ENCODE measurements at regions not wholly inside any gene's neighbourhood (a gene's known extent, or its start where the extent isn't known, plus 50 kb on each side); places are given as distances from the start of the nearest gene placed in this dataset.
"Not testable (repeated sequence)": the region's sequence is repeated elsewhere in the genome, so short reads cannot be mapped to it uniquely, and the experiment has no call there.

- DNase-seq (ENCODE audit: low read depth in 2 of 2), result no peak
Observed at GRCh38 chr7:152905949-152906348, 146.4 kb downstream of the ACTR3B start.

- DNase-seq (ENCODE audit: low read depth in 2 of 2), result no peak
Observed at GRCh38 chr7:152907042-152907761, 147.7 kb downstream of the ACTR3B start.

GRCh38 chr7:152909280-152909679, 149.7 kb downstream of the ACTR3B start:
- no peak for DNase-seq (ENCODE audit: low read depth in 2 of 2)

- DNase-seq (ENCODE audit: low read depth in 2 of 2), result no peak
Observed at GRCh38 chr7:152909683-152910544, 150.4 kb downstream of the ACTR3B start.

- DNase-seq (ENCODE audit: low read depth in 2 of 2), result no peak
Observed at GRCh38 chr7:152910545-152911225, 151.1 kb downstream of the ACTR3B start.

GRCh38 chr7:152911226-152911560, 151.6 kb downstream of the ACTR3B start:
- no peak for DNase-seq (ENCODE audit: low read depth in 2 of 2)

GRCh38 chr7:152911922-152912321, 152.4 kb downstream of the ACTR3B start:
- DNase-seq (ENCODE audit: low read depth in 2 of 2), result no peak

GRCh38 chr7:152912511-152912910, 153.0 kb downstream of the ACTR3B start:
- no peak for DNase-seq (ENCODE audit: low read depth in 2 of 2)

GRCh38 chr7:152913492-152913891, 153.9 kb downstream of the ACTR3B start:
- no peak for DNase-seq (ENCODE audit: low read depth in 2 of 2)

GRCh38 chr7:152914014-152914844, 154.7 kb downstream of the ACTR3B start:
- no peak for DNase-seq (ENCODE audit: low read depth in 2 of 2)

- DNase-seq (ENCODE audit: low read depth in 2 of 2), result not testable (repeated sequence)
Observed at GRCh38 chr7:152914845-152915102, 155.2 kb downstream of the ACTR3B start.

- DNase-seq (ENCODE audit: low read depth in 2 of 2), result no peak
Observed at GRCh38 chr7:152922318-152923081, 162.9 kb downstream of the ACTR3B start.

GRCh38 chr7:152923711-152924110, 164.2 kb downstream of the ACTR3B start:
- DNase-seq (ENCODE audit: low read depth in 2 of 2), result no peak

GRCh38 chr7:152924238-152924637, 164.7 kb downstream of the ACTR3B start:
- DNase-seq (ENCODE audit: low read depth in 2 of 2), result no peak

GRCh38 chr7:152924826-152925411, 165.4 kb downstream of the ACTR3B start:
- no peak for DNase-seq (ENCODE audit: low read depth in 2 of 2)

GRCh38 chr7:152925412-152926147, 166.0 kb downstream of the ACTR3B start:
- no peak for DNase-seq (ENCODE audit: low read depth in 2 of 2)

- DNase-seq (ENCODE audit: low read depth in 2 of 2), result no peak
Observed at GRCh38 chr7:152931633-152932032, 172.1 kb downstream of the ACTR3B start.

GRCh38 chr7:152937282-152937681, 177.7 kb downstream of the ACTR3B start:
- no peak for DNase-seq (ENCODE audit: low read depth in 2 of 2)

- not testable (repeated sequence) for DNase-seq (ENCODE audit: low read depth in 2 of 2)
Observed at GRCh38 chr7:152946616-152947015, 187.1 kb downstream of the ACTR3B start.

- DNase-seq (ENCODE audit: low read depth in 2 of 2), result no peak
Observed at GRCh38 chr7:152947686-152948085, 188.1 kb downstream of the ACTR3B start.
